ENCODE measurements at regions not wholly inside any gene's neighbourhood (a gene's known extent, or its start where the extent isn't known, plus 50 kb on each side); places are given as distances from the start of the nearest gene placed in this dataset.
"Not testable (repeated sequence)": the region's sequence is repeated elsewhere in the genome, so short reads cannot be mapped to it uniquely, and the experiment has no call there.

GRCh38 chr6:118367314-118367713, 180.8 kb upstream of the PLN start:
- intact Hi-C loops (cut with micrococcal nuclease), result no loop called here
- H3K27ac ChIP-seq (replicated peaks), result no peak overlapping the region
- H3K4me1 ChIP-seq, result peaks cover 17% of the 10 kb centered on the region

GRCh38 chr6:118370722-118371121, 177.4 kb upstream of the PLN start:
- H3K27me3 ChIP-seq (ENCODE audit: low read depth), result no peaks in the 10 kb centered on the region
- H3K9me3 ChIP-seq (replicated peaks), result peaks cover 28% of the 10 kb centered on the region
- DNase-seq, result no peak
- no peak for TF ChIP-seq CTCF (IDR thresholded peaks at IDR 0.05; ENCODE audit: borderline replicate concordance)
- H3K4me1 ChIP-seq, result peaks cover 43% of the 10 kb centered on the region
- H3K4me3 ChIP-seq, result no peak overlapping the region
- intact Hi-C loops (cut with micrococcal nuclease), result no loop called here
- no peaks in the 10 kb centered on the region for H3K36me3 ChIP-seq
- H3K27ac ChIP-seq (replicated peaks), result peak overlapping the region; percentile 93

More at GRCh38 chr6:118367314-118367713, 180.8 kb upstream of the PLN start:
- H3K9me3 ChIP-seq (replicated peaks), result peaks cover 28% of the 10 kb centered on the region
- no peaks in the 10 kb centered on the region for H3K27me3 ChIP-seq (ENCODE audit: low read depth)
- no peak overlapping the region for H3K4me3 ChIP-seq
- TF ChIP-seq CTCF (IDR thresholded peaks at IDR 0.05; ENCODE audit: borderline replicate concordance), result no peak
- DNase-seq, result no peak
- no peaks in the 10 kb centered on the region for H3K36me3 ChIP-seq

DNA sequence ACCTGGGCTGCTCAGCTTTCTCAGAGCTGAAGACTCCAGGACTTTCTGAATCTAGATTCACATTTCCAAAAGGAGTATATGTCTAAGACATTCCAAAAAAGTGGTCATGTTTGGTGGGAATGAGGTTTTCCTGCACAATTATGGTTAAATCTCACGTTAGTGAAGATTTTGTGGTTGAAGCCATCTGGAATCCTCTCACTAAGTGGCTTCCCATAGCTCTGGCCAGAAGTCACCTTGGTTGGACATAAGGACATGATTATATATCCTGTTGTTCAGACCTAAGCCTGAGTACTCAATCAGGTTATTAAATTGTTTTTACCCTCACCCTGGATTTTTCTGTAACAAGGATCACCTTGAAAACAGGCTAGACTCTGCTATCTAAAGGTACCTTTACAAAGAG, 176.1 kb upstream of the PLN start:
- no peak for TF ChIP-seq CTCF (IDR thresholded peaks at IDR 0.05; ENCODE audit: borderline replicate concordance)
- Histone ChIP-seq H3K9me3 (replicated peaks) (peaks cover 28% of the 10 kb centered on the region), H3K36me3 (no peaks in the 10 kb centered on the region), H3K27me3 (ENCODE audit: low read depth) (no peaks in the 10 kb centered on the region), H3K27ac (replicated peaks) (peak overlapping the region; percentile 93), H3K4me3 (no peak overlapping the region), H3K4me1 (peaks cover 40% of the 10 kb centered on the region)
- DNase-seq, result no peak
- intact Hi-C loops (cut with micrococcal nuclease), result no loop called here

GRCh38 chr6:118372413-118372812, 175.7 kb upstream of the PLN start:
- no peak for TF ChIP-seq CTCF (IDR thresholded peaks at IDR 0.05; ENCODE audit: borderline replicate concordance)
- Histone ChIP-seq H3K4me3 (no peak overlapping the region), H3K9me3 (replicated peaks) (peaks cover 28% of the 10 kb centered on the region), H3K27ac (replicated peaks) (peak overlapping the region; percentile 93), H3K4me1 (peaks cover 40% of the 10 kb centered on the region), H3K36me3 (no peaks in the 10 kb centered on the region), H3K27me3 (ENCODE audit: low read depth) (no peaks in the 10 kb centered on the region)
- intact Hi-C loops (cut with micrococcal nuclease), result no loop called here
- DNase-seq, result peak; percentile 45

DNA sequence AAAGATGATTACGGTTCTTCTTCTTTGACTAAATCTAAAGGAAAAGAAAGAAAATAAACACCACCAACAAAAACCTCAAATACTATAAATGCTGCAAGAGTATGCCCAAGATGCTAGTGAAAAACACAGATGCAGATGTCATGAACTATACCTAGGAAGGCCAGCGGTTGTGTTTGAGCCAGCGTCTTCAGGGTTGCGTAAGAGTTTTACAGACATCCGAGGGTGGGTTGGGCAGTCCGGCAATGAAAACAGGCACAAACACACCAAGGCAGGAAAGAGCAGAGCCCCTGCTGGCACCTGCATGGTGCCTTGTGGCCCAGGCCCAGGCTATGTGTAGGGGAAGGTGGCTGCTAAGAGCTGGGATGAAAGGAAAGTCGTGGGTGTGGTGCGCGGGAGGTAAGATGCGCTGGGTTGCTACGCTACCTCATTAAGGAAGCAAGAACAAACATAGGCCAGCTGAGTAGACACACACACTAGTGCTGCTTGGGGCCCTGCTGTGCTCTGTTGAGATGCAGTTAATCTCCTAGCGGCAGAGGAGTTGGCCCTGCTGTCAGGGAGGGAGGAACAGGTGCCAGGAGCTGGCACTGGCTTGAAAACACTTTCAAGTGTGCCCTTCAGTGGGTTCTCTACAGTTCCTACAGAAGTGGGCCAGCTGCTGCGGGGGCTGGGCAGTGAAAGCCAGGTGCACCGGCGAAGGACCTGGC, 170.2 kb upstream of the PLN start:
- Histone ChIP-seq H3K27ac (replicated peaks) (peak overlapping the region; percentile 81), H3K27me3 (ENCODE audit: low read depth) (no peaks in the 10 kb centered on the region), H3K36me3 (no peaks in the 10 kb centered on the region), H3K9me3 (replicated peaks) (peaks cover 13% of the 10 kb centered on the region), H3K4me3 (no peak overlapping the region), H3K4me1 (peaks cover 21% of the 10 kb centered on the region)
- TF ChIP-seq CTCF (IDR thresholded peaks at IDR 0.05; ENCODE audit: borderline replicate concordance), result no peak
- peak; percentile 69 for DNase-seq
- intact Hi-C loops (cut with micrococcal nuclease), result no loop called here

DNA sequence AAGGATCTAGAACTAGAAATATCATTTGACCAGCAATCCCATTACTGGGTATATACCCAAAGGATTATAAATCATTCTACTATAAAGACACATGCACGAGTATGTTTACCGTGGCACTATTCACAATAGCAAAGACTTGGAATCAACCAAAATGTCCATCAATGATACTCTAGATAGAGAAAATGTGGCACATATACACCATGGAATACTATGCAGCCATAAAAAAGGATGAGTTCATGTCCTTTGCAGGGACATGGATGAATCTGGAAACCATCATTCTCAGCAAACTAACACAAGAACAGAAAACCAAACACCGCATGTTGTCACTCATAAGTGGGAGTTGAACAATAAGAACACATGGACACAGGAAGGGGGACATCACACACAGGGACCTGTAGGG, 167.5 kb upstream of the PLN start:
- H3K36me3 ChIP-seq; intact Hi-C loops (cut with micrococcal nuclease); H3K4me1 ChIP-seq; DNase-seq; H3K27me3 ChIP-seq (ENCODE audit: low read depth); H3K4me3 ChIP-seq; H3K27ac ChIP-seq (replicated peaks): not testable (repeated sequence)
- H3K9me3 ChIP-seq (replicated peaks), result peaks cover 13% of the 10 kb centered on the region

Measured in left ventricle myocardium inferior (tissue), 1 donor.